H1 (cell line): ENCODE measurements at regions not wholly inside any gene's neighbourhood (a gene's known extent, or its start where the extent isn't known, plus 50 kb on each side); places are given as distances from the start of the nearest gene placed in this dataset.

ENCODE experiments used
- CTCF ChIA-PET: fragments of 300-600 bp; sonication (Branson Sonifier 250); formaldehyde crosslinking; loops from one replicate; lab custom pipeline; 2021; ENCODE audit not compliant: partially characterized antibody; lab: Charles Lee
- POLR2A ChIA-PET: fragments of 300-600 bp; sonication (Branson Sonifier 250); formaldehyde crosslinking; loops from one replicate; lab custom pipeline; 2021; ENCODE audit warnings: inconsistent platforms; ENCODE audit not compliant: partially characterized antibody; lab: Charles Lee
- DNase-seq, 2 experiments: peaks; one replicate each; pipeline versions ENCODE4 v3.0.0 to v3.0.0-alpha.2; 2010 to 2022; ENCODE audit warnings: low spot score in 2 of 2, low read depth in 1 of 2, mixed read lengths in 1 of 2
- FAIRE-seq: peaks from 2 replicates; lab custom pipeline; 2011; peaks lifted over from hg19 to GRCh38; lab: Jason Lieb, UNC
- H2AFZ ChIP-seq: 2 replicates; pipeline ENCODE4 v1.8.1; 2012; ENCODE audit warnings: low read length, inconsistent platforms
- H2AK5ac ChIP-seq: 2 replicates; pipeline ENCODE4 v1.6.1; 2013; ENCODE audit warnings: low read depth, low read length
- H2BK120ac ChIP-seq: replicated peaks from 2 replicates; pipeline ENCODE3; 2013; ENCODE audit warnings: low read depth, low read length, inconsistent platforms
- H2BK12ac ChIP-seq: 2 replicates; pipeline ENCODE4 v1.6.1; 2013; ENCODE audit warnings: low read depth, low read length
- H2BK15ac ChIP-seq: 2 replicates; pipeline ENCODE4 v1.6.1; 2013; ENCODE audit warnings: low read length
- H2BK20ac ChIP-seq: 2 replicates; pipeline ENCODE4 v1.6.1; 2013; ENCODE audit warnings: low read length
- H2BK5ac ChIP-seq: 2 replicates; pipeline ENCODE4 v1.6.1; 2013; ENCODE audit warnings: low read depth, low read length
- H3K14ac ChIP-seq: 2 replicates; pipeline ENCODE4 v1.6.1; 2013; ENCODE audit warnings: inconsistent platforms; ENCODE audit not compliant: insufficient read length
- H3K18ac ChIP-seq: 2 replicates; pipeline ENCODE4 v1.6.1; 2013; ENCODE audit warnings: low read length; ENCODE audit errors: extremely low read depth
- H3K23ac ChIP-seq: 2 replicates; pipeline ENCODE4 v1.6.1; 2013; ENCODE audit warnings: inconsistent platforms; ENCODE audit not compliant: insufficient read length
- H3K23me2 ChIP-seq: 2 replicates; pipeline ENCODE4 v1.6.1; 2013; ENCODE audit warnings: low read depth, low read length
- H3K27ac ChIP-seq: 2 replicates; pipeline ENCODE4 v1.6.1; 2011; ENCODE audit warnings: low read depth, low read length, inconsistent platforms
- H3K27me3 ChIP-seq, 4 experiments: replicated peaks in 1 of 4; 1 replicate in 1 of 4; 2 replicates in 3 of 4; pipeline versions ENCODE4 v1.6.1 to v1.8.1; 2011 to 2013; ENCODE audit warnings: low read length in 3 of 4, mild to moderate bottlenecking in 3 of 4, inconsistent platforms in 2 of 4, mixed read lengths in 2 of 4, moderate library complexity in 1 of 4; ENCODE audit not compliant: control insufficient read depth in 3 of 4, insufficient read depth in 3 of 4; ENCODE audit errors: extremely low read depth in 1 of 4
- H3K36me3 ChIP-seq, 4 experiments: 2 replicates each; pipeline versions ENCODE4 v1.6.1 to v1.8.1; 2011 to 2013; ENCODE audit warnings: mild to moderate bottlenecking in 4 of 4, low read length in 3 of 4, moderate library complexity in 2 of 4, control low read depth in 1 of 4, inconsistent platforms in 1 of 4; ENCODE audit not compliant: insufficient read depth in 4 of 4, control insufficient read depth in 2 of 4
- H3K4ac ChIP-seq: replicated peaks from 2 replicates; pipeline ENCODE3; 2013; ENCODE audit warnings: low read length, low read depth, mixed read lengths, inconsistent platforms; ENCODE audit not compliant: insufficient read length
- H3K4me1 ChIP-seq, 4 experiments: replicated peaks in 1 of 4; 1 replicate in 1 of 4; 2 replicates in 3 of 4; pipeline versions ENCODE4 v1.6.1 to v1.8.1; 2011 to 2013; ENCODE audit warnings: low read length in 3 of 4, inconsistent platforms in 2 of 4, mixed read lengths in 1 of 4; ENCODE audit not compliant: insufficient read depth in 4 of 4, control insufficient read depth in 3 of 4
- H3K4me2 ChIP-seq, 2 experiments: 2 replicates each; pipeline versions ENCODE4 v1.6.1 to v1.8.1; 2011 to 2013; ENCODE audit warnings: low read depth in 2 of 2, low read length in 2 of 2, control low read depth in 1 of 2, inconsistent platforms in 1 of 2, mild to moderate bottlenecking in 1 of 2; ENCODE audit not compliant: insufficient read depth in 1 of 2
- H3K4me3 ChIP-seq, 4 experiments: fragments of 200-600, 300-600 bp in 1 of 4; sonication (generic), shearing (Covaris generic), sonication (Bioruptor Twin) in 1 of 4; 2 replicates each; pipeline versions ENCODE4 v1.5.1 to v1.8.1; 2011 to 2016; ENCODE audit warnings: low read length in 4 of 4, low read depth in 3 of 4, control low read depth in 2 of 4, inconsistent platforms in 2 of 4, mild to moderate bottlenecking in 2 of 4, mixed read lengths in 1 of 4, moderate library complexity in 1 of 4; ENCODE audit not compliant: insufficient read depth in 2 of 4; ENCODE audit errors: extremely low read depth in 1 of 4
- H3K56ac ChIP-seq: replicated peaks from 2 replicates; pipeline ENCODE3; 2013; ENCODE audit warnings: low read depth, mild to moderate bottlenecking, mixed read lengths, low read length, inconsistent platforms; ENCODE audit not compliant: insufficient read length
- H3K79me1 ChIP-seq: 2 replicates; pipeline ENCODE4 v1.6.1; 2013; ENCODE audit warnings: low read depth, low read length, control low read depth
- H3K79me2 ChIP-seq, 2 experiments: 2 replicates each; pipeline versions ENCODE4 v1.6.1 to v1.8.1; 2012 to 2013; ENCODE audit warnings: low read length in 2 of 2, mild to moderate bottlenecking in 2 of 2, inconsistent platforms in 1 of 2; ENCODE audit not compliant: insufficient read depth in 2 of 2, control insufficient read depth in 1 of 2
- H3K9ac ChIP-seq, 4 experiments: replicated peaks in 1 of 4; 1 replicate in 1 of 4; 2 replicates in 3 of 4; pipeline versions ENCODE4 v1.6.1 to v1.8.1; 2011 to 2013; ENCODE audit warnings: low read depth in 3 of 4, low read length in 3 of 4, control low read depth in 2 of 4, mild to moderate bottlenecking in 2 of 4, moderate library complexity in 2 of 4, inconsistent platforms in 1 of 4; ENCODE audit errors: extremely low read depth in 1 of 4
- H3K9me3 ChIP-seq, 2 experiments: 2 replicates each; pipeline versions ENCODE4 v1.6.1 to v1.8.1; 2012 to 2013; ENCODE audit warnings: mild to moderate bottlenecking in 2 of 2, moderate library complexity in 2 of 2, control low read depth in 1 of 2, inconsistent platforms in 1 of 2, low read depth in 1 of 2, low read length in 1 of 2, mixed read lengths in 1 of 2; ENCODE audit not compliant: insufficient read depth in 2 of 2
- H4K20me1 ChIP-seq, 2 experiments: replicated peaks in 1 of 2; 2 replicates each; pipeline versions ENCODE3 to v1.8.1; 2011 to 2013; ENCODE audit warnings: inconsistent platforms in 2 of 2, low read length in 2 of 2, mild to moderate bottlenecking in 1 of 2; ENCODE audit not compliant: insufficient read depth in 2 of 2, control insufficient read depth in 1 of 2
- H4K5ac ChIP-seq: 2 replicates; pipeline ENCODE4 v1.6.1; 2013; ENCODE audit warnings: low read length, low read depth, mixed read lengths, inconsistent platforms; ENCODE audit not compliant: insufficient read length
- H4K8ac ChIP-seq: 2 replicates; pipeline ENCODE4 v1.8.0; 2013; ENCODE audit warnings: mild to moderate bottlenecking, moderate library complexity, low read length, inconsistent platforms; ENCODE audit not compliant: insufficient read depth; ENCODE audit errors: extremely low read depth
- H4K91ac ChIP-seq: replicated peaks from 2 replicates; pipeline ENCODE3; 2013; ENCODE audit warnings: low read length, mixed read lengths, inconsistent platforms; ENCODE audit not compliant: insufficient read length
- CBX8 ChIP-seq: fragments of 300-800, 300-1000 bp; sonication (generic); IDR thresholded peaks from 2 replicates; pipeline ENCODE4 v1.7.1; 2016; ENCODE audit warnings: low read depth, low read length, borderline replicate concordance
- CHD1 ChIP-seq: IDR thresholded peaks from 2 replicates; pipeline ENCODE4 v1.6.1; 2012; ENCODE audit warnings: low read depth, low read length, improper control_type of control experiment
- CTBP2 ChIP-seq: IDR thresholded peaks from 2 replicates; pipeline ENCODE4 v1.7.0; 2011; ENCODE audit warnings: borderline replicate concordance, mild to moderate bottlenecking, moderate library complexity, mixed read lengths, low read length; ENCODE audit not compliant: insufficient read depth, insufficient read length
- EP300 ChIP-seq, 2 experiments: IDR thresholded peaks; 1 replicate in 1 of 2; 2 replicates in 1 of 2; pipeline ENCODE4 v1.6.1; 2011 to 2012; ENCODE audit warnings: low read depth in 2 of 2, low read length in 2 of 2, mild to moderate bottlenecking in 2 of 2, borderline replicate concordance in 1 of 2, inconsistent platforms in 1 of 2, moderate library complexity in 1 of 2
- FOSL1 ChIP-seq: IDR thresholded peaks from 2 replicates; pipeline ENCODE4 v1.6.1; 2011; ENCODE audit warnings: mild to moderate bottlenecking, low read depth, low read length, moderate library complexity; ENCODE audit not compliant: insufficient read depth
- HDAC6 ChIP-seq: IDR thresholded peaks from one replicate; pipeline ENCODE4 v1.7.1; 2012; ENCODE audit warnings: low read depth, mild to moderate bottlenecking, inconsistent platforms, low read length, moderate library complexity
- RBBP5 ChIP-seq: IDR thresholded peaks from 2 replicates; pipeline ENCODE4 v1.7.1; 2012; ENCODE audit warnings: low read depth, mild to moderate bottlenecking, inconsistent platforms, low read length, moderate library complexity, borderline replicate concordance
- SAP30 ChIP-seq: fragments of 300-600 bp; sonication (generic); IDR thresholded peaks from 2 replicates; pipeline ENCODE4 v1.7.1; 2012; ENCODE audit warnings: low read length, moderate library complexity, mild to moderate bottlenecking, inconsistent platforms; ENCODE audit not compliant: insufficient read depth, insufficient replicate concordance
- SIN3A ChIP-seq, 2 experiments: IDR thresholded peaks in 1 of 2; conservative IDR thresholded peaks in 1 of 2; 2 replicates each; pipeline ENCODE4 v1.6.1; 2011 to 2012; ENCODE audit warnings: low read length in 2 of 2, improper control_type of control experiment in 1 of 2, low read depth in 1 of 2, mild to moderate bottlenecking in 1 of 2
- SIX5 ChIP-seq: IDR thresholded peaks from 2 replicates; pipeline ENCODE4 v1.6.1; 2011; ENCODE audit warnings: mild to moderate bottlenecking, low read depth, low read length
- USF2 ChIP-seq: IDR thresholded peaks from 2 replicates; pipeline ENCODE4 v1.6.1; 2011; ENCODE audit warnings: low read length, improper control_type of control experiment
- WGBS, 2 experiments: shearing (Covaris generic) in 1 of 2; methylation state at CpG; one replicate each; pipeline versions ENCODE4 v1.1.6 to v1.1.7; 2013 to 2015; ENCODE audit warnings: low lambda C conversion rate in 2 of 2, mixed read lengths in 2 of 2, inconsistent platforms in 1 of 2, low coverage in 1 of 2, missing lambda C conversion rate in 1 of 2; ENCODE audit not compliant: insufficient replicate concordance in 2 of 2, insufficient coverage in 1 of 2, insufficient read length in 1 of 2; ENCODE audit errors: extremely low coverage in 1 of 2, missing lambda C conversion rate in 1 of 2; 5-methylcytosine and 5-hydroxymethylcytosine counted together

DNA sequence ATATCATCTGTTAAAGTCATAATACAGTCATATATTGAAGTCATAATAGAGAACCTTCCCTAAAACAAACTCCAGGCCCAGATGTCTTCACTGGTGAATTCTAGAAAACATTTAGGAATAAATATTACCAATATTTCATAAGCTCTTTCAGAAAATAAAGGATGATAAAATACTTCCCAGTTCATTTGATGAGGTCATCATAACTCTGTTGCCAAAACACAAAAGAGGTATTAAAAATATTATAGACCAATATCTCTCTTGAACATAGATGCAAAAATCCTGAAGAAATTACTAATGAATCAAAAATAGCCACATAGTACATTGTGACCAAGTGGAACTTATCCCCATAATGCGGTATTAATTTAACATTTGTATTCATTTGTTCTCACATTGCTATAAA is 132.4 kb upstream of the ZP4 start:
- H3K23ac ChIP-seq, result no peak overlapping the region
- DNase-seq, result no peak
- POLR2A ChIA-PET, result no interaction called here
- H3K79me1 ChIP-seq, result no peaks in the 10 kb centered on the region
- no peaks in the 10 kb centered on the region for H3K79me2 ChIP-seq
- peaks cover 0 to 4% (median 1%) of the 10 kb centered on the region in 4 experiments; a peak in 1 of 7 replicates for H3K4me1 ChIP-seq
- H3K4ac ChIP-seq, result no peak overlapping the region
- no peak overlapping the region for H4K91ac ChIP-seq
- H4K8ac ChIP-seq, result no peak overlapping the region
- no peak overlapping the region for H2BK15ac ChIP-seq
- H2BK20ac ChIP-seq, result no peak overlapping the region
- H3K18ac ChIP-seq, result no peak overlapping the region
- no peak overlapping the region for H2AK5ac ChIP-seq
- no peak overlapping the region for H2AFZ ChIP-seq
- no peak overlapping the region for H3K14ac ChIP-seq
- H3K27me3 ChIP-seq, result no peaks in the 10 kb centered on the region
- CTCF ChIA-PET, result interaction anchor here (0.6 kb wide), 1 partner anchor 216 kb away, joined by 4 read pairs; no protein-coding TSS in a partner anchor
- H3K4me3 ChIP-seq, result no peak overlapping the region
- no peak overlapping the region for H3K27ac ChIP-seq
- H3K4me2 ChIP-seq, result no peak overlapping the region
- no peak overlapping the region for H2BK120ac ChIP-seq
- no peak overlapping the region for H2BK12ac ChIP-seq
- H4K5ac ChIP-seq, result no peak overlapping the region
- no peaks in the 10 kb centered on the region for H3K23me2 ChIP-seq
- 100% methylated on average over 1 of the region's 1 CpG; no CpG with 5 or more reads in 1 of the 2 experiments for WGBS, 2 experiments
- no peak overlapping the region for H3K56ac ChIP-seq
- no peak overlapping the region for H3K9ac ChIP-seq
- H2BK5ac ChIP-seq, result no peak overlapping the region
- no peaks in the 10 kb centered on the region for H4K20me1 ChIP-seq
- no peak for FAIRE-seq
- no peaks in the 10 kb centered on the region for H3K36me3 ChIP-seq
- peaks cover 4% of the 10 kb centered on the region in 2 experiments; a peak in 1 of 4 replicates for H3K9me3 ChIP-seq
- TF ChIP-seq SIX5 (no peak), CTBP2 (no peak), CBX8 (no peak), RBBP5 (no peak), USF2 (no peak), HDAC6 (no peak), FOSL1 (no peak), SAP30 (no peak), SIN3A (conservative IDR thresholded peaks at IDR 0.05 in 1 of 2, IDR thresholded peaks at IDR 0.05 in 1 of 2; ENCODE audit: low read depth in 1 of 2, low read length in 2 of 2) (no peak), CHD1 (no peak), EP300 (IDR thresholded peaks at IDR 0.05; ENCODE audit: borderline replicate concordance in 1 of 2, low read depth in 2 of 2, low read length in 2 of 2) (no peak)
